GM23338 (cell line): ENCODE measurements at regions not wholly inside any gene's neighbourhood (a gene's known extent, or its start where the extent isn't known, plus 50 kb on each side); places are given as distances from the start of the nearest gene placed in this dataset.

Source experiments
- ATAC-seq: fragments of 200-7000 bp; cut with Tn5 transposase; 3 replicates; pipeline ENCODE4 v1.9.1; 2020
- DNase-seq: peaks from one replicate; pipeline ENCODE4 v3.0.0-alpha.2; 2015; ENCODE audit warnings: low spot score
- H2AFZ ChIP-seq: fragments of 200-600 bp; sonication (generic); 2 replicates; pipeline ENCODE4 v1.8.0; 2016; ENCODE audit warnings: antibody characterized with exemption, mild to moderate bottlenecking, moderate library complexity
- H3F3A ChIP-seq: fragments of 200-600 bp; sonication (generic); replicated peaks from 2 replicates; pipeline ENCODE4 v1.8.0; 2017; ENCODE audit warnings: antibody characterized with exemption, mixed run types, low read depth
- H3K27ac ChIP-seq: fragments of 200-600 bp; sonication (generic); 2 replicates; pipeline ENCODE4 v1.6.1; 2016; ENCODE audit warnings: low read depth
- H3K27me3 ChIP-seq: fragments of 200-600 bp; sonication (generic); 2 replicates; pipeline ENCODE4 v1.8.0; 2016; ENCODE audit warnings: mild to moderate bottlenecking, mixed run types, moderate library complexity; ENCODE audit not compliant: insufficient read depth
- H3K36me3 ChIP-seq: fragments of 200-600 bp; sonication (generic); 2 replicates; pipeline ENCODE4 v1.8.0; 2016; ENCODE audit warnings: mild to moderate bottlenecking; ENCODE audit not compliant: insufficient read depth
- H3K4me1 ChIP-seq: fragments of 200-600 bp; sonication (generic); 2 replicates; pipeline ENCODE4 v1.8.0; 2016; ENCODE audit warnings: mild to moderate bottlenecking, moderate library complexity; ENCODE audit not compliant: insufficient read depth
- H3K4me2 ChIP-seq: fragments of 200-600 bp; sonication (generic); 2 replicates; pipeline ENCODE4 v1.7.1; 2017; ENCODE audit warnings: mixed run types
- H3K4me3 ChIP-seq: fragments of 200-600 bp; sonication (generic); 2 replicates; pipeline ENCODE4 v1.6.1; 2016; ENCODE audit warnings: mixed run types
- H3K79me2 ChIP-seq: fragments of 200-600 bp; sonication (generic); replicated peaks from 2 replicates; pipeline ENCODE4 v1.8.0; 2017; ENCODE audit warnings: mild to moderate bottlenecking; ENCODE audit not compliant: insufficient read depth
- H3K9me2 ChIP-seq: fragments of 200-600 bp; sonication (generic); 2 replicates; pipeline ENCODE4 v1.8.0; 2017; ENCODE audit not compliant: insufficient read depth
- H4K20me1 ChIP-seq: fragments of 200-600 bp; sonication (generic); replicated peaks from 2 replicates; pipeline ENCODE4 v1.8.0; 2017; ENCODE audit warnings: mild to moderate bottlenecking; ENCODE audit not compliant: insufficient read depth
- H3K27ac Mint-ChIP-seq: 2 replicates; pipeline ENCODE4 v1.8.0; 2020; ENCODE audit warnings: inconsistent platforms, mild to moderate bottlenecking, moderate library complexity, mixed read lengths
- H3K27me3 Mint-ChIP-seq: 3 replicates; pipeline ENCODE4 v1.8.0; 2022; ENCODE audit warnings: low read depth, mild to moderate bottlenecking, moderate library complexity, mixed read lengths, inconsistent platforms; ENCODE audit not compliant: insufficient read depth, poor library complexity
- H3K36me3 Mint-ChIP-seq: 3 replicates; pipeline ENCODE4 v1.8.0; 2021; ENCODE audit warnings: low read depth, mild to moderate bottlenecking, inconsistent platforms, moderate library complexity, mixed read lengths
- H3K4me1 Mint-ChIP-seq: 3 replicates; pipeline ENCODE4 v1.8.0; 2020; ENCODE audit warnings: mild to moderate bottlenecking, inconsistent platforms, mixed read lengths
- H3K4me3 Mint-ChIP-seq: 3 replicates; pipeline ENCODE4 v1.8.0; 2021; ENCODE audit warnings: moderate library complexity, mild to moderate bottlenecking, inconsistent platforms, mixed read lengths
- H3K9me3 Mint-ChIP-seq: 3 replicates; pipeline ENCODE4 v1.8.0; 2020; ENCODE audit warnings: moderate library complexity, mild to moderate bottlenecking, inconsistent platforms, mixed read lengths
- JUNB ChIP-seq: IDR thresholded peaks from one replicate; pipeline ENCODE4 v1.6.1; 2016; ENCODE audit warnings: antibody characterized with exemption; ENCODE audit not compliant: unreplicated experiment
- TF ChIP-seq, protein P1 (sequence below): IDR thresholded peaks from one replicate; pipeline ENCODE4 v1.6.1; 2018; ENCODE audit warnings: antibody characterized with exemption; ENCODE audit not compliant: unreplicated experiment
- TF ChIP-seq, protein P2 (sequence below): fragments of 250-450 bp; sonication (Bioruptor Pico); IDR thresholded peaks from 2 replicates; pipeline ENCODE4 v1.5.0; 2020; ENCODE audit warnings: mild to moderate bottlenecking, moderate library complexity

DNA sequence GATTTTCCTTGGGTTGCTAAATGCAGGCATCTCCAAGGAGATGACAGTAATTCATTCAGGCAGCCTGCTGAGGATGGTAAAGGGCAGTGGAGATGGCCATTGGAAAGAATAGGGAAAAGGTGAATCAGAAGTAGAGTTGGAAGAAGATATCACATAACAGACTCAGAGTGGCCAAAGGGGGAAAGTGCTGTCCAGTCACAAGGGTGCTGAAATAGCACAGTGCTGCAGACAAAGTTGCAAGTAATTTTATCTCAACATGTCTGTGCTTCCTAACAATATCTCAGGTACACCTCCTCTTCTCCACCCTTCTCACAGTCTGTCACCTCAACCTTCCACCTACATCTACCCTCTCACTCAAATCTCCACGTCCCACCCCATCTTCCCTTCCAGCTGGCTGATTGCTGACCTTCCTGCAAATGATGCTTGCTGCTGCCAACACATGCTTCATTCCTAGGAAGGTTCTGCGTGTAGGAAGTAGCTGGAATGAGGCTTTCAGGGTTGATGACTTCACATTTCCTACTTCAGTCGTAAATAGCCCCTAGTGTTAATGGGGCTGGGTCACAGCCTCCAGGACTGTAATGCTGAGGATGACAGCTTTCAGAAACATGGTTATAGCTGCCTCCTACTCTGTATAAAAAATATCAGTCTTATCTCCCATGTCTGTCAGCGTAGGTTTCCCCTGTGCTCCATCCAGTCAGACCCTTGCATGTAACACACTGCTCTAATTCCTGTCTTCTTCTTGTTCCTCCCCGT is 123.9 kb downstream of the CTNND1 start:
- DNase-seq = peak; percentile 65
- no peaks in the 10 kb centered on the region for H4K20me1 ChIP-seq
- no peaks in the 10 kb centered on the region for H3K27me3 ChIP-seq
- no peaks in the 10 kb centered on the region for H3K79me2 ChIP-seq
- no peaks in the 10 kb centered on the region for H3K36me3 Mint-ChIP-seq
- H3K36me3 ChIP-seq = no peaks in the 10 kb centered on the region
- no peak overlapping the region for H2AFZ ChIP-seq
- ATAC-seq = peak; percentile 75
- H3K4me3 ChIP-seq = no peak overlapping the region
- peaks cover 2% of the 10 kb centered on the region for H3K27me3 Mint-ChIP-seq
- H3K4me1 Mint-ChIP-seq = peaks cover 4% of the 10 kb centered on the region
- no peaks in the 10 kb centered on the region for H3K9me3 Mint-ChIP-seq
- no peaks in the 10 kb centered on the region for H3K9me2 ChIP-seq
- H3K27ac Mint-ChIP-seq = no peak overlapping the region
- H3K4me3 Mint-ChIP-seq = no peak overlapping the region
- no peaks in the 10 kb centered on the region for H3F3A ChIP-seq
- peaks cover 2% of the 10 kb centered on the region for H3K4me1 ChIP-seq
- TF ChIP-seq JUNB = no peak
- TF ChIP-seq, protein P1, sequence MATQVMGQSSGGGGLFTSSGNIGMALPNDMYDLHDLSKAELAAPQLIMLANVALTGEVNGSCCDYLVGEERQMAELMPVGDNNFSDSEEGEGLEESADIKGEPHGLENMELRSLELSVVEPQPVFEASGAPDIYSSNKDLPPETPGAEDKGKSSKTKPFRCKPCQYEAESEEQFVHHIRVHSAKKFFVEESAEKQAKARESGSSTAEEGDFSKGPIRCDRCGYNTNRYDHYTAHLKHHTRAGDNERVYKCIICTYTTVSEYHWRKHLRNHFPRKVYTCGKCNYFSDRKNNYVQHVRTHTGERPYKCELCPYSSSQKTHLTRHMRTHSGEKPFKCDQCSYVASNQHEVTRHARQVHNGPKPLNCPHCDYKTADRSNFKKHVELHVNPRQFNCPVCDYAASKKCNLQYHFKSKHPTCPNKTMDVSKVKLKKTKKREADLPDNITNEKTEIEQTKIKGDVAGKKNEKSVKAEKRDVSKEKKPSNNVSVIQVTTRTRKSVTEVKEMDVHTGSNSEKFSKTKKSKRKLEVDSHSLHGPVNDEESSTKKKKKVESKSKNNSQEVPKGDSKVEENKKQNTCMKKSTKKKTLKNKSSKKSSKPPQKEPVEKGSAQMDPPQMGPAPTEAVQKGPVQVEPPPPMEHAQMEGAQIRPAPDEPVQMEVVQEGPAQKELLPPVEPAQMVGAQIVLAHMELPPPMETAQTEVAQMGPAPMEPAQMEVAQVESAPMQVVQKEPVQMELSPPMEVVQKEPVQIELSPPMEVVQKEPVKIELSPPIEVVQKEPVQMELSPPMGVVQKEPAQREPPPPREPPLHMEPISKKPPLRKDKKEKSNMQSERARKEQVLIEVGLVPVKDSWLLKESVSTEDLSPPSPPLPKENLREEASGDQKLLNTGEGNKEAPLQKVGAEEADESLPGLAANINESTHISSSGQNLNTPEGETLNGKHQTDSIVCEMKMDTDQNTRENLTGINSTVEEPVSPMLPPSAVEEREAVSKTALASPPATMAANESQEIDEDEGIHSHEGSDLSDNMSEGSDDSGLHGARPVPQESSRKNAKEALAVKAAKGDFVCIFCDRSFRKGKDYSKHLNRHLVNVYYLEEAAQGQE = peak; percentile 88
- TF ChIP-seq, protein P2, sequence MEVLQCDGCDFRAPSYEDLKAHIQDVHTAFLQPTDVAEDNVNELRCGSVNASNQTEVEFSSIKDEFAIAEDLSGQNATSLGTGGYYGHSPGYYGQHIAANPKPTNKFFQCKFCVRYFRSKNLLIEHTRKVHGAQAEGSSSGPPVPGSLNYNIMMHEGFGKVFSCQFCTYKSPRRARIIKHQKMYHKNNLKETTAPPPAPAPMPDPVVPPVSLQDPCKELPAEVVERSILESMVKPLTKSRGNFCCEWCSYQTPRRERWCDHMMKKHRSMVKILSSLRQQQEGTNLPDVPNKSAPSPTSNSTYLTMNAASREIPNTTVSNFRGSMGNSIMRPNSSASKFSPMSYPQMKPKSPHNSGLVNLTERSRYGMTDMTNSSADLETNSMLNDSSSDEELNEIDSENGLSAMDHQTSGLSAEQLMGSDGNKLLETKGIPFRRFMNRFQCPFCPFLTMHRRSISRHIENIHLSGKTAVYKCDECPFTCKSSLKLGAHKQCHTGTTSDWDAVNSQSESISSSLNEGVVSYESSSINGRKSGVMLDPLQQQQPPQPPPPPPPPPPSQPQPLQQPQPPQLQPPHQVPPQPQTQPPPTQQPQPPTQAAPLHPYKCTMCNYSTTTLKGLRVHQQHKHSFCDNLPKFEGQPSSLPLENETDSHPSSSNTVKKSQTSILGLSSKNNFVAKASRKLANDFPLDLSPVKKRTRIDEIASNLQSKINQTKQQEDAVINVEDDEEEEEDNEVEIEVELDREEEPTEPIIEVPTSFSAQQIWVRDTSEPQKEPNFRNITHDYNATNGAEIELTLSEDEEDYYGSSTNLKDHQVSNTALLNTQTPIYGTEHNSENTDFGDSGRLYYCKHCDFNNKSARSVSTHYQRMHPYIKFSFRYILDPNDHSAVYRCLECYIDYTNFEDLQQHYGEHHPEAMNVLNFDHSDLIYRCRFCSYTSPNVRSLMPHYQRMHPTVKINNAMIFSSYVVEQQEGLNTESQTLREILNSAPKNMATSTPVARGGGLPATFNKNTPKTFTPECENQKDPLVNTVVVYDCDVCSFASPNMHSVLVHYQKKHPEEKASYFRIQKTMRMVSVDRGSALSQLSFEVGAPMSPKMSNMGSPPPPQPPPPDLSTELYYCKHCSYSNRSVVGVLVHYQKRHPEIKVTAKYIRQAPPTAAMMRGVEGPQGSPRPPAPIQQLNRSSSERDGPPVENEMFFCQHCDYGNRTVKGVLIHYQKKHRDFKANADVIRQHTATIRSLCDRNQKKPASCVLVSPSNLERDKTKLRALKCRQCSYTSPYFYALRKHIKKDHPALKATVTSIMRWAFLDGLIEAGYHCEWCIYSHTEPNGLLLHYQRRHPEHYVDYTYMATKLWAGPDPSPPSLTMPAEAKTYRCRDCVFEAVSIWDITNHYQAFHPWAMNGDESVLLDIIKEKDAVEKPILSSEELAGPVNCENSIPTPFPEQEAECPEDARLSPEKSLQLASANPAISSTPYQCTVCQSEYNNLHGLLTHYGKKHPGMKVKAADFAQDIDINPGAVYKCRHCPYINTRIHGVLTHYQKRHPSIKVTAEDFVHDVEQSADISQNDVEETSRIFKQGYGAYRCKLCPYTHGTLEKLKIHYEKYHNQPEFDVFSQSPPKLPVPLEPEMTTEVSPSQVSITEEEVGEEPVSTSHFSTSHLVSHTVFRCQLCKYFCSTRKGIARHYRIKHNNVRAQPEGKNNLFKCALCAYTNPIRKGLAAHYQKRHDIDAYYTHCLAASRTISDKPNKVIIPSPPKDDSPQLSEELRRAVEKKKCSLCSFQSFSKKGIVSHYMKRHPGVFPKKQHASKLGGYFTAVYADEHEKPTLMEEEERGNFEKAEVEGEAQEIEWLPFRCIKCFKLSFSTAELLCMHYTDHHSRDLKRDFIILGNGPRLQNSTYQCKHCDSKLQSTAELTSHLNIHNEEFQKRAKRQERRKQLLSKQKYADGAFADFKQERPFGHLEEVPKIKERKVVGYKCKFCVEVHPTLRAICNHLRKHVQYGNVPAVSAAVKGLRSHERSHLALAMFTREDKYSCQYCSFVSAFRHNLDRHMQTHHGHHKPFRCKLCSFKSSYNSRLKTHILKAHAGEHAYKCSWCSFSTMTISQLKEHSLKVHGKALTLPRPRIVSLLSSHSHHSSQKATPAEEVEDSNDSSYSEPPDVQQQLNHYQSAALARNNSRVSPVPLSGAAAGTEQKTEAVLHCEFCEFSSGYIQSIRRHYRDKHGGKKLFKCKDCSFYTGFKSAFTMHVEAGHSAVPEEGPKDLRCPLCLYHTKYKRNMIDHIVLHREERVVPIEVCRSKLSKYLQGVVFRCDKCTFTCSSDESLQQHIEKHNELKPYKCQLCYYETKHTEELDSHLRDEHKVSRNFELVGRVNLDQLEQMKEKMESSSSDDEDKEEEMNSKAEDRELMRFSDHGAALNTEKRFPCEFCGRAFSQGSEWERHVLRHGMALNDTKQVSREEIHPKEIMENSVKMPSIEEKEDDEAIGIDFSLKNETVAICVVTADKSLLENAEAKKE (CRISPR knock-in tag) = 0 out of 2 replicates have a peak, but pooled peaks have one; percentile 33
- H3K4me2 ChIP-seq = no peak overlapping the region
- no peak overlapping the region for H3K27ac ChIP-seq
